Adrenal gland (tissue), 9 donors: ENCODE measurements at regions not wholly inside any gene's neighbourhood (a gene's known extent, or its start where the extent isn't known, plus 50 kb on each side); places are given as distances from the start of the nearest gene placed in this dataset.

Experiments used
- DNase-seq, 7 donors: peaks; one replicate each; pipeline ENCODE4 v3.0.0-alpha.2; 2019 to 2020
- H3K27ac ChIP-seq, 5 donors: fragments of 200-600 bp; sonication (generic) in 4 of 5; 1 replicate in 3 of 5; 2 replicates in 2 of 5; pipeline versions ENCODE4 v1.5.1 to v1.8.0; 2016 to 2020; ENCODE audit warnings: mild to moderate bottlenecking in 1 of 5
- H3K27me3 ChIP-seq: fragments of 200-600 bp; 2 replicates; pipeline ENCODE4 v1.8.0; 2021
- H3K36me3 ChIP-seq, 2 donors: fragments of 200-600 bp; replicated peaks in 1 of 2; 1 replicate in 1 of 2; 2 replicates in 1 of 2; pipeline versions ENCODE4 v1.5.1 to v1.8.0; 2018 to 2022
- H3K4me1 ChIP-seq, 2 donors: fragments of 200-600 bp; replicated peaks in 1 of 2; 1 replicate in 1 of 2; 2 replicates in 1 of 2; pipeline versions ENCODE4 v1.5.1 to v1.8.0; 2018 to 2021
- H3K4me3 ChIP-seq, 4 donors: fragments of 200-600 bp; sonication (generic) in 3 of 4; one replicate each; pipeline ENCODE4 v1.5.1; 2016 to 2018
- H3K9me3 ChIP-seq, 3 donors: fragments of 200-600 bp; sonication (generic) in 1 of 3; replicated peaks in 1 of 3; 1 replicate in 2 of 3; 2 replicates in 1 of 3; pipeline versions ENCODE4 v1.5.1 to v1.8.0; 2016 to 2021
- POLR2A ChIP-seq, 2 donors: fragments of 450-650 bp; IDR thresholded peaks; one replicate each; pipeline ENCODE4 v1.6.1; 2017; ENCODE audit warnings: antibody characterized with exemption in 2 of 2, mild to moderate bottlenecking in 2 of 2, moderate library complexity in 1 of 2
- WGBS, 4 donors: extraction: QIAGEN DNeasy Blood & Tissue Kit in 2 of 4; methylation state at CpG; one replicate each; pipeline versions ENCODE4 v1.1.5 to v1.1.7; 2013 to 2017; 5-methylcytosine and 5-hydroxymethylcytosine counted together
- intact Hi-C, 2 donors: fragments of 100-400 bp; cut with DNase I; formaldehyde crosslinking; loops; one replicate each; pipeline versions ENCODE4 v1.14.1 to v1.15.0; 2022 to 2023
- TF ChIP-seq, protein P1 (sequence below), 6 experiments: fragments of 450-650 bp in 4 of 6; fragments of 200-600 bp in 2 of 6; sonication (generic) in 1 of 6; IDR thresholded peaks; 1 replicate in 5 of 6; 2 replicates in 1 of 6; pipeline versions ENCODE4 v1.5.1 to v1.8.0; 2016 to 2021; ENCODE audit warnings: antibody characterized with exemption in 6 of 6, mild to moderate bottlenecking in 2 of 6, moderate library complexity in 1 of 6
- donor health status: healthy with polysubstance abuse.
- donor health status: Bipolar disorder and iron deficiency.
- donor health status: DM: yes; HTN: yes; CAD: no.
- donor health status: DM: no; HTN: no; CAD: no.
- donor health status: DM: no; HTN: no; CAD: no.

DNA sequence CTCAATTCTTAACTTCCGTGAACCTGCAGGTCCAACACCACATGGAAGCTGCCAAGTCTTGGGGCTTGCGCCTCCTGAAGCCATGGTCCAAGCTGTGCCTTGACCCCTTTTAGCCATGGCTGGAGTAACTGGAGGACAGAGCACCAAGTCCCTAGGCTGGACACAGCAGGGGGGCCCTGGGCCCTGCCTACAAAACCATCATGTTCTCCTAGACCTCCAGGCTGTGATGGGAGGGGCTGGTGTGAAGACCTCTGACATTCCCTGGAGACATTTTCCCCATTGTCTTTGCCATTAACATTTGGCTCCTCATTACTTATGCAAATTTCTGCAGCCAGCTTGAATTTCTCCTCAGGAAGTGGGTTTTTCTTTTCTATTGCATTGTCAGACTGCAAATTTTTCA is 570.1 kb downstream of the FSCB start:
- Histone ChIP-seq H3K4me1 (no peaks in the 10 kb centered on the region), H3K27ac (no peak overlapping the region), H3K4me3 (no peak overlapping the region), H3K36me3 (no peaks in the 10 kb centered on the region), H3K27me3 (no peaks in the 10 kb centered on the region), H3K9me3 (no peaks in the 10 kb centered on the region)
- no peak for DNase-seq
- WGBS, 4 donors: 86 to 100% (median 94%) methylated on average over 1 to 2 of the region's 2 CpGs
- TF ChIP-seq POLR2A (IDR thresholded peaks at IDR 0.05): no peak
- TF ChIP-seq, protein P1, sequence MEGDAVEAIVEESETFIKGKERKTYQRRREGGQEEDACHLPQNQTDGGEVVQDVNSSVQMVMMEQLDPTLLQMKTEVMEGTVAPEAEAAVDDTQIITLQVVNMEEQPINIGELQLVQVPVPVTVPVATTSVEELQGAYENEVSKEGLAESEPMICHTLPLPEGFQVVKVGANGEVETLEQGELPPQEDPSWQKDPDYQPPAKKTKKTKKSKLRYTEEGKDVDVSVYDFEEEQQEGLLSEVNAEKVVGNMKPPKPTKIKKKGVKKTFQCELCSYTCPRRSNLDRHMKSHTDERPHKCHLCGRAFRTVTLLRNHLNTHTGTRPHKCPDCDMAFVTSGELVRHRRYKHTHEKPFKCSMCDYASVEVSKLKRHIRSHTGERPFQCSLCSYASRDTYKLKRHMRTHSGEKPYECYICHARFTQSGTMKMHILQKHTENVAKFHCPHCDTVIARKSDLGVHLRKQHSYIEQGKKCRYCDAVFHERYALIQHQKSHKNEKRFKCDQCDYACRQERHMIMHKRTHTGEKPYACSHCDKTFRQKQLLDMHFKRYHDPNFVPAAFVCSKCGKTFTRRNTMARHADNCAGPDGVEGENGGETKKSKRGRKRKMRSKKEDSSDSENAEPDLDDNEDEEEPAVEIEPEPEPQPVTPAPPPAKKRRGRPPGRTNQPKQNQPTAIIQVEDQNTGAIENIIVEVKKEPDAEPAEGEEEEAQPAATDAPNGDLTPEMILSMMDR (IDR thresholded peaks at IDR 0.05): no peak
- intact Hi-C loops: no loop called here

DNA sequence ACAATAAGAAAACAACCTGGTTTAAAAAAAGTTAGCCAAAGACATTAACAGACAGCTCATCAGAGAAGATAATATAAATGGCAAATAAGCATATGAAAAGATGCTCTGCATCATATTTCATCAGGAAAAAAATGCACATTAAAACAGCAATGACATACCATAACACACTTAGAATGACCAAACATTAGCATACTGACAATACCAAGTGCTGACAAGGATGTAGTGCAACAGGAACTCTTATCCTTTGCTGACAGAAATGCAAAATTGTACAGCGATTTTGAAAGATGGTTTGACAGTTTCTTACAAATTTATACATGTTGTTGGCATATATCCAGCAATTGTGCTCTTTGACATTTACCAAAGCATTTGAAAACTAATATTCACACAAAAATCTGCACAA is 573.0 kb downstream of the FSCB start:
- TF ChIP-seq, protein P1 (IDR thresholded peaks at IDR 0.05): no peak
- no peak for TF ChIP-seq POLR2A (IDR thresholded peaks at IDR 0.05)
- WGBS, 4 donors: 59 to 74% (median 71%) methylated on average over 1 of the region's 1 CpG
- Histone ChIP-seq H3K27me3 (no peaks in the 10 kb centered on the region), H3K4me3 (no peak overlapping the region), H3K36me3 (no peaks in the 10 kb centered on the region), H3K27ac (no peak overlapping the region), H3K9me3 (no peaks in the 10 kb centered on the region), H3K4me1 (no peaks in the 10 kb centered on the region)
- intact Hi-C loops: no loop called here
- no peak for DNase-seq

DNA sequence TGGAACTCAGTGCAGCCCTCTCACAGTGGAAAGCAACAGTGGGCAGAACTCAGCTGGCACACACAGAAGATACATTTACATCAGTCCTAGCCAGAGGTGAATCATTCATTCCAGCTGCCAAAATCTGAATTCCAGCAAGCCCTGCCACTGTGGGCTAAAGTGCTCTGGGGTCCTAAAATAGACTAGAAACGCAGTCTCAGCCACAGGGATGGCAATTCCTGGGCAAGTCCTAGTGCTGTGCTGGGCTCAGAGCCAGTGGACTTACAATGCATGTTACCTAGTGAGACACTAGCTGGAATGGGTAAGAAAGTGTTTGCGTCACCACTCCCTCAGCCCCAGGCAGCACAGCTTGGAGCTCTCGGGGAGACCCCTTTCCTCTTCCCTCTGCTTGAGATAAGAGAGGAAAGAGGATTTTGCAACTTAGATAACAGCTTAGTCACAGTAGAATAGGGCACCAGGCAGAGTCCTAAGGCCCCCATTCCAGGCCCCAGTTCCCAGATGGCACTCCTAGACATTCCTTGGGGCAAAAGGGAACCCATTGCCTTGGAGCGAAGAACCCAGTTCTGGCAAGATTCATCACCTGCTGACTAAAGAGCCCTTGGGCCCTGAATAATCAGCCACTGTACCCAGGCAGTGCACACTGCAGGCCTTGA is 592.9 kb downstream of the FSCB start:
- WGBS, 4 donors: 69 to 78% (median 75%) methylated on average over 3 to 4 of the region's 4 CpGs
- Histone ChIP-seq H3K27me3 (no peaks in the 10 kb centered on the region), H3K36me3 (no peaks in the 10 kb centered on the region), H3K4me3 (no peak overlapping the region), H3K9me3 (no peaks in the 10 kb centered on the region), H3K4me1 (no peaks in the 10 kb centered on the region), H3K27ac (no peak overlapping the region)
- TF ChIP-seq, protein P1 (IDR thresholded peaks at IDR 0.05): no peak
- DNase-seq: no peak
- intact Hi-C loops: no loop called here

DNA sequence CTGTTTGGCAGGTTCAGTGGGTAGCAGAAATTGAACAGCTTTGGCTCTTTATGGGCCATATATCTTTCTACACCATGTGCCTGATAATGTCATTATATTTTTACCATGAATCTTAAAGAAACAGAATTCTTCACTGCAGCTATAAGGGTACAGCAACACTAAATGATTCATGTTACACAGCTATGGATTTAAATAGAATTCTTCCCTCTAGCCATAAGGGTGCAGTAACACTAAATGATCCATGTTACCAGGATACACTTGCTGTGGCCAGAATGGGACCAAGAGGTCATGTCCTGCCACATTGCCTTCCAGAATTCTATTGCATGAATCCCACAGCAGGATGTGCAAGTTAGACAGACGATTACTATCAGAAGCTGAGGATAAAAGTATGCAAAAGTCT is 603.9 kb downstream of the FSCB start:
- no peaks in the 10 kb centered on the region for H3K9me3 ChIP-seq
- no peak overlapping the region for H3K4me3 ChIP-seq
- no peak overlapping the region for H3K27ac ChIP-seq
- H3K36me3 ChIP-seq: no peaks in the 10 kb centered on the region
- no peaks in the 10 kb centered on the region for H3K4me1 ChIP-seq
- DNase-seq: no peak
- intact Hi-C loops: no loop called here
- TF ChIP-seq, protein P1 (IDR thresholded peaks at IDR 0.05): no peak
- TF ChIP-seq POLR2A (IDR thresholded peaks at IDR 0.05): no peak
- no peaks in the 10 kb centered on the region for H3K27me3 ChIP-seq
- WGBS, 4 donors: 27 to 47% (median 34%) methylated on average over 1 of the region's 1 CpG
